Lower lobe of right lung (tissue), 2 donors: ENCODE measurements at regions not wholly inside any gene's neighbourhood (a gene's known extent, or its start where the extent isn't known, plus 50 kb on each side); places are given as distances from the start of the nearest gene placed in this dataset.

Experiments used
- ATAC-seq, 2 donors: fragments of 200-7000 bp; cut with Tn5 transposase; one replicate each; pipeline ENCODE4 v1.9.1; 2020 to 2022; ENCODE audit warnings: mild to moderate bottlenecking in 2 of 2, moderate library complexity in 2 of 2
- DNase-seq: peaks from one replicate; pipeline ENCODE4 v3.0.0-alpha.2; 2020
- H3K27ac ChIP-seq: fragments of 200-600 bp; one replicate; pipeline ENCODE4 v1.8.0; 2022
- H3K27me3 ChIP-seq: fragments of 200-600 bp; one replicate; pipeline ENCODE4 v1.8.0; 2022; ENCODE audit warnings: low read depth
- H3K36me3 ChIP-seq: fragments of 200-600 bp; one replicate; pipeline ENCODE4 v1.8.0; 2022; ENCODE audit warnings: mild to moderate bottlenecking
- H3K4me1 ChIP-seq: fragments of 200-600 bp; one replicate; pipeline ENCODE4 v1.8.0; 2022
- H3K4me3 ChIP-seq: fragments of 200-600 bp; one replicate; pipeline ENCODE4 v1.8.0; 2022; ENCODE audit warnings: mild to moderate bottlenecking
- H3K9me3 ChIP-seq: fragments of 200-600 bp; one replicate; pipeline ENCODE4 v1.8.0; 2022
- CTCF ChIP-seq: fragments of 200-600 bp; IDR thresholded peaks from one replicate; pipeline ENCODE4 v1.8.0; 2022; ENCODE audit warnings: antibody characterized with exemption, mild to moderate bottlenecking
- intact Hi-C: fragments of 100-400 bp; cut with DNase I; formaldehyde crosslinking; loops from one replicate; pipeline ENCODE4 v1.11.0; 2022
- donor health status: DM: no; HTN: yes; CAD: no; lungs with severe emphysema.

DNA sequence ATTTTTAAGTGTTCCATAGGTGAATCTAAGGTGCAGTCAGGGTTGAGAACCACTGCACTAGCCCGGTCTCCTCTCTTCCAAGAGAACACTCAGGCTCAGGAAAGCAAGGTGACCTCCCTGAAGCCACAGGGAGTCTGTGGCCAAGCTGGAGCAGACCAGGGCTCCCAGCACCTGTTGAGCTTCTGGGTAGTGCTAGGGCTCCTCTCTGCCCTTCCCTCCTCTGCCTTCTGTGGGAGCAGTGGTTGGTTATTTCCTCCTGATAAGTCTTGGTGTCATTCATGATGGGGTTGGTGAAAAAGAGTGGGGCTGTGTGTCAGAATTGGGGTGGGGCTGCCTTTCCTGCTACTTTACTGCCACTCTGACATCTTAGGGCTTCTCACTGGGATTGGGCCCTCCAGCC, 163.1 kb upstream of the UMPS start:
- H3K27me3 ChIP-seq: no peaks in the 10 kb centered on the region
- ATAC-seq (no peak), DNase-seq (no peak)
- intact Hi-C loops: loop anchor here (10.0 kb wide), 1 partner anchor 118 kb away; no protein-coding TSS in a partner anchor
- H3K4me1 ChIP-seq: no peaks in the 10 kb centered on the region
- no peaks in the 10 kb centered on the region for H3K9me3 ChIP-seq
- no peak overlapping the region for H3K4me3 ChIP-seq
- no peak for TF ChIP-seq CTCF
- no peak overlapping the region for H3K27ac ChIP-seq
- H3K36me3 ChIP-seq: no peaks in the 10 kb centered on the region

DNA sequence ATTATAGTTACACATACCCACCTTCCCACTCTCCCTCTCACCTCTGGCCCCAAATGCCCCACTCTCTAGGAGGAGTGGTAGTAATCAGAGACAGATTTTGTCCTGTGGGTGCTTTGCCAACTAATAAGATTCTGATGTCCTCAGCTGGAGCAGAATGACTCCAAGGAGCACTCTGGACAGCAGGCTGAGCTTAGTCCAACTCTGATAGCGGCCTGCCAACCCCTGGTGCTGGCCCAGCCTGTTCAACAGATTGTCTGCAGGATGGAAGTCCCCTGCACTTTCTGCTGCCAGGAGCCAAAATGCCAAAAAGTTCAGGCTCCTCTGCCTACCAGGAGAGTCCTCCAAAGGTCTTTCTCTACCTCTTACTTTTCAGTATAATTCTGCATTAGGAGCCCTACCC, 160.5 kb upstream of the UMPS start:
- Histone ChIP-seq H3K9me3 (no peaks in the 10 kb centered on the region), H3K27me3 (no peaks in the 10 kb centered on the region), H3K36me3 (no peaks in the 10 kb centered on the region), H3K27ac (no peak overlapping the region), H3K4me3 (no peak overlapping the region), H3K4me1 (no peaks in the 10 kb centered on the region)
- DNase-seq (no peak), ATAC-seq (no peak)
- intact Hi-C loops: loop anchor here (10.0 kb wide), 1 partner anchor 115 kb away; no protein-coding TSS in a partner anchor
- TF ChIP-seq CTCF: no peak

DNA sequence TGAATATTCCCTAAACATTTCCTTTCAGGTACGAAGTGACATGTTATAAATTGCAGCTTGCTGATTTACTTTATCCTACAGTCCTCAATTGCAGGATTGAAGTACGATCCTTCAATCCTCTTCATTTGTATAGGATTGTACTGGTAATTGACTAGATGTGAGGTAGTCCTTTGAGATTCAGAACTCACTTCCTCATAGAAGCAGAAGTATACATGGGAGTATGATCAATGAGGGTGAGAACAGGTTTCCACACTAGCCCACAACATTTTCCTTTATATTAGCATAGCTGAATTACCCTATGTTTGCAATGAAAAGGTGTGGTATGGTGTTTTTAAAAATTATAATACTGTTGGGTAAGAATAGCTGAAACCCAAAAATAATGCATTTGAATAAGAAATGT, 160.0 kb upstream of the UMPS start:
- Histone ChIP-seq H3K27ac (no peak overlapping the region), H3K27me3 (no peaks in the 10 kb centered on the region), H3K4me1 (no peaks in the 10 kb centered on the region), H3K9me3 (no peaks in the 10 kb centered on the region), H3K36me3 (no peaks in the 10 kb centered on the region), H3K4me3 (no peak overlapping the region)
- intact Hi-C loops: no loop called here
- TF ChIP-seq CTCF: no peak
- no peak for DNase-seq
- no peak for ATAC-seq

DNA sequence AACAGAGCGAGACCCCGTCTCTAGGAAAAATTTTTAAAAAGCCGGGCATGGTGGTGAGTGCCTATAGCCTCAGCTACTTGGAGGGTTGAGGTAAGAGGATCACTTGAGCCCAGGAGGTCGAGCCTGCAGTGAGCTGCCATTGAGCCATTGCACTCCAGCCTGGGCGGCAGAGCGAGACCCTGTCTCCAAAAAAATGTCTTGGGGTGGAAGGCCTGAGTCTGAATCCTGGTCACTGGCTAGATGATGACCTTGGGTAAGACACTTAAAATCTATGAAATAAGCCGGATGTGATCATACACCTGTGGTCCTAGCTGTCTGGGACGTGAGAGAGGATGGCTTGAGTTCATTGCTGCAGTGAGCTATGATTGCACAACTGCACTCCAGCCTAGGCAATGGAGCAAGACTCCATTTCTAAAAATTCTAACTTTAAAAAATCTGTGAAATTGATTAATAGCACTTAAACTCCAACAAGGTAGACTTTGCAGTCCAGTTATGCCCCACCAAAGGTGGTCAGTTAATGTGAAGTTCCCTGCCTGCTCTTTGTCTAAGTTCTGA, 157.3 kb upstream of the UMPS start:
- Histone ChIP-seq H3K36me3 (no peaks in the 10 kb centered on the region), H3K4me1 (no peaks in the 10 kb centered on the region), H3K4me3 (no peak overlapping the region), H3K27ac (no peak overlapping the region), H3K27me3 (no peaks in the 10 kb centered on the region), H3K9me3 (no peaks in the 10 kb centered on the region)
- intact Hi-C loops: no loop called here
- ATAC-seq: no peak
- TF ChIP-seq CTCF: no peak
- DNase-seq: no peak

- Histone ChIP-seq H3K9me3 (no peaks in the 10 kb centered on the region), H3K27me3 (no peaks in the 10 kb centered on the region), H3K27ac (no peak overlapping the region), H3K36me3 (no peaks in the 10 kb centered on the region), H3K4me3 (no peak overlapping the region), H3K4me1 (no peaks in the 10 kb centered on the region)
- no peak for ATAC-seq
- no peak for TF ChIP-seq CTCF
- DNase-seq: no peak
- intact Hi-C loops: no loop called here
Observed at GRCh38 chr3:124574012-124574411, 156.2 kb upstream of the UMPS start.
